ELR (cell line): ENCODE measurements at regions not wholly inside any gene's neighbourhood (a gene's known extent, or its start where the extent isn't known, plus 50 kb on each side); places are given as distances from the start of the nearest gene placed in this dataset.

Experiments used
- DNase-seq: peaks from one replicate; pipeline ENCODE4 v3.0.0-alpha.2; 2015; ENCODE audit warnings: low read depth

DNA sequence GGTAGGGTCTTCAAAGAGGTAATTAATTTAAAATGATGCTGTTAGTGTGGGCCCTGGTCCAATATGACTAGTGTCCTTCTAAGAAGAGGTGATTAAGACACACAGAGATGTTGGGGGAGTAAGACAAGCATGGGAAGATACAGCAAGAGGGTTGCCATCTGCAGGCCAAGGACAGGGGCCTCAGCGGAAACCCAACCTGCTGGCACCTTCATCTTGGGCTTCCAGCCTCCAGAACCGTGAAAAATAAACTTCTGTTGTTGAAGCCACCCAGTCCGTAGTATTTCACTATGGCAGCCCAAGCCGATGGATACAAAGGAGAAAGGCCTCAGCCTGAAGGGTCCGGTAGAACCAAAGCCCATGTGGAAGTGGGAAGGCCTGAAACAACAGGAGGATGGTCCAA, 161.7 kb upstream of the UBE2E1 start:
- DNase-seq: no peak

DNA sequence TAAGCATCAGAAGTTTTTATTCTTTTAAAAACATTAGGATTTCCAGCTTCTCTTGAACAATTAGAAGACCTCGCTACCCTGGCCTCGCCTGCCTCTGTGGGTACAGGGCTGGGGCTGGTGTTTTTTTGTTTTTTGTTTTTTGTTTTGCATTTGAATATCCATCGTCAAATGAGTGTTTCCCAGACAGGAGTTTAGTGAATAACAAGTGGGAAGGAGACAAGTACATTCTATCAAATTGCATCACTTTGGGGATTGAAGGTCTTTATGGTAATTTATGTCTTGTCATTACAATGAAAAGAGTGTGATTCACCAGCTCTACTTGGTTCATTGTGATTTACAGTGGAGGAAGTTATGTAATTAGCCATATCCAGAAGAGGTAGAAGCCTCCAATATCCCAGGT, 161.1 kb upstream of the UBE2E1 start:
- no peak for DNase-seq

DNA sequence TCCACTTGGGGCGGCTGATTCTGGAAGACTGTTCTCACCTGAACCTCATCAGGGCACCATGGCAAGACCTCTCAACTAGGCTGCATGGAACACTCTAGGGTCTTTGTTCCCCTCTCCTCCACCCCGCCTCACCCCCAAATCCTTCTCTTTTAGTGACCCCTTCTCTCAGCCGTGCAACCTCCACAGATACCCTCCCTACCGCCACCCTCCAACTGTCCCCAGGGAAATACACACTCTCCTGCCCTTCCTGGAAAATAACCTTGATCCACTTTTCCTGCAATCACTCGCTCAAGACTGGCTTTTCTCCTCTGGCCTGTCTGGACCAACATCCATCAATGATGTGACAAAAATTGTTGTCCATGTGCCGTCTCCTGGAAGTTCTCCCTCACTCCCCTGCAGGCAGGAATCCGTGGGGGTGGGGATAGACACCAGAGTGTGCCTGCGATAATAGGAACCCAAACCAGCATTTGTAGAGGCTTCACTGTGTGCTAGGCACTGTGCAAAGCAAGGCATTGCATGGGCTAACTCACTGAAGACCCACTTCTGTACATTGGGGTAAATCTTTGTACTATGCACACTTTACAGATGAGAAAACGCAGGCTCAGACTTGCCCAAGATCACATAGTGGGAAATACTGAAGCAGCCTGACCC, 160.1 kb upstream of the UBE2E1 start:
- DNase-seq: no peak

DNA sequence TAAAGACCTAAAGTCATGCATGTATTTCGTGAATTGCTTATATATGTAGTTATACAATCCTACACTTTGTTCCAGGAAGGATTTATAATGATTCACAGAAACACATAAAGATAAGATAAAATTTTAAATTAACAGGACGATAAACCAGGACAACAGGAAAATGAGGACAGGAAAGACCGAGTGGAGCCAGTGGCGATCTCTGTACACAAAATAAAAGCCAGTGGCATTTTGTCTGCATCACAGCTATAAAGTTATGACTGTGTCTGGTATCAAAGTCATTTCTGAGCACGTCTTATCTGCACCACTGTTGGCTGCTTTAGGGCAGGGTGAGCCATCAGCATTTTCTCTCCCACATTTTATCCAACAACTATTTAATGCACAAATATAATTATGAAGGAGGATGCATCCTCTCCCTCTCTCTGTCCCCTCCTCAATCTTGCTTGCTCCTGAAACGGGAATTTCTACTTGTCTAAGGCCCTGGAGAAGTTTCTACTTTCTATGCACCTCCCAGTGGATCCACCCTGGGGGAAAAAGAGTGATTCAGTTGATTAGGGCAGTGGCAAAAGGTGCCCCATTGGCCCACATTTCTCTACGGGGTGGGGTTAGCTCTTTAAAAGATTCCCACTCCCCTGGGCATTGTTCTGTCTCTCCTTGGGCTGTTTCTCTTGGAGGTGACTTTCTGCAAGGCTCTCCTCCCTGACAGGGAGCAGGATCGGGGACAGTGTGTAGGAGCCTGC, 159.4 kb upstream of the UBE2E1 start:
- DNase-seq: no peak

DNA sequence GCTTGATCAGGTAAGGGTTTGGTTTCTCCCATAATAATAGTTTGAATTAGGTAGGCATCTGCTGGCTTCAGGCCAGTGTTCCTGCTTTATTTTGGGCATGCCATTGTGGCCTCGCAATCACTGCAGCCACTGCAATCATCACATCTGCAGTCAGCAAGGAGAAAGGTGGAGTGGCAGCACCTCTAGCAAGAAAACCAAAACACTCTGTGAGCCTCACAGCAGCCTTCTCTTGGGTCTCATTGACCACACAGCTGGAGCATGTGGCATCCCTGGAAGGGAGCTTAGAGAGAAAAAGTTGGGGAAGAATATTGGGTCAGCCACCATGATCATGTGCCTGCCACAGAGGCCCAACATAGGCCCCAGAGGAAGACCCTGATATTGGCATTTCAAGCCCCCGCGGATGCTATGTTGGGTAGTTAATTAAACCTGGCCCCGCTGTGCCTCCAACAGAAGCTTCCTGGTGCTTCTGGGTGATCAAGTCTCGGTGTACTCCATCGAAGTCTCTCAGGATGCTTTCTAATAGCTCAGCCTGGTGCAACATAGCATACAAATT, 158.0 kb upstream of the UBE2E1 start:
- no peak for DNase-seq

DNA sequence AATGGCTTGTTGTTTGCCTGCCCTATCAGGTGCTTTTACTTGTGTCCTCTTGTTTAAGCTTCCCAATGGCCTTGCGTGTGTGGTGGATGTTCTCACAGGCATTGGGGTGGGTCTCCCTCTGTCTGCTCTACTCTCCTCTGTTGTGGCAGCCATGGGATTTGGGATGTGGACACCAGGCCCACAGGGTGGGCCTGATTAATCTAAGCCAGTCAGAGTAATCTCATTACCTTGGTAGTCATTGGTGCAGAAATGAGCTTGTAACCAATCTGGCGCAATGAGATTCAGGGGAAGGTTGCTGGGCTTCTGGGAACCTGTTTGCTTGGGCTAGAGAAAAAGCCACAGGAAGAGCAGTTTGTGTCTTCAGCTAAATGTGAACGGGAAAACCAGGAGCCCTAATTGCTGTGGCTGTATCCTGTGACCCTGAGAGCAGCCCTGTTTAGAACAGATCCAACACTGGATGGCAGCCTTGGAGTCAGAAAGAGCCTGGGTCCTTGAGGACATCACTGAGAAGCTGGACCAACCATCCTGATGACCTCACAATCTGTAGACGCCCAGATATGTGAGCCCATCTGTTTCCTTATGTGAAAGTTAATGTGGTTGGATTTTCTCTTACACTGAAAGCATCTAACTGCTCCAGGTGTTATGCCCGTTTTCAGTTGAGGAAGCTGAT, 157.3 kb upstream of the UBE2E1 start:
- DNase-seq: peak; percentile 53

DNA sequence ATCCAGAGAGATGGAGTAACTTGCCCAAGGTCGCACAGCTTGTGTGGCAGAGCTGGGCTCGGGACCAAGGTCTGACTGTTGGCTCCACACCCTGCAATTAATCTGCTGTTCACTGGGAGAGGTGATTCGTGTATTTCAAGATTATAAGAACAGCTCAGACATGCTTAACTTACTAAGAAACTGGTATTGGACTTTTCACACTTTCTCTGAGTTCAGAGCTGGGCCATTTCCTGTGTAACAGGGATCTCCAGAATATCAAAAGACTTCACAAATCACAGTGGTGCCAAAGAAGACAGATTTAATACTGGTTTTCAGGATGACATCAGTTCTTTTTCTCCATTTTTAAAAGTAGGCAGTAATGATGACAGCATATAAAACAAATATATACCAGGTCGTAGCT, 156.8 kb upstream of the UBE2E1 start:
- no peak for DNase-seq

DNA sequence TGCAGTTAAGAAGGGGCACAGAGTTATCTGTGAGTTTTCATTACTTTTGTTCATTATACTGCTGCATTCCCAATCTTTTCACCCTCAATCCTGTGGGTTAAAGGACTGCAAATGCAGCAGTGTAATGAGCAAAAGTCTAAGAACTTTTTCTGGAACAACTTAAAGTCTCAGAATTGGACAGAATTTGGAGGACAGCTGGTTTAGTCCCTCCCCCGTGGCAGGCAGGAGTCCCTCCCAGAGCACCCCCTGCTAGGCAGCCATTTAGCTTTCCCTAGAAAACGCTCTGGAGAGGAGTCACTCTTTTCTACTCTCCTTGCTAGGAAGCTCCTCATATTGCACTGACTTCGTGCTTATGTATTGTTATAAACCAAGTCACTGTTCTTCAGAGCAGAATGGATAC, 156.3 kb upstream of the UBE2E1 start:
- no peak for DNase-seq

DNA sequence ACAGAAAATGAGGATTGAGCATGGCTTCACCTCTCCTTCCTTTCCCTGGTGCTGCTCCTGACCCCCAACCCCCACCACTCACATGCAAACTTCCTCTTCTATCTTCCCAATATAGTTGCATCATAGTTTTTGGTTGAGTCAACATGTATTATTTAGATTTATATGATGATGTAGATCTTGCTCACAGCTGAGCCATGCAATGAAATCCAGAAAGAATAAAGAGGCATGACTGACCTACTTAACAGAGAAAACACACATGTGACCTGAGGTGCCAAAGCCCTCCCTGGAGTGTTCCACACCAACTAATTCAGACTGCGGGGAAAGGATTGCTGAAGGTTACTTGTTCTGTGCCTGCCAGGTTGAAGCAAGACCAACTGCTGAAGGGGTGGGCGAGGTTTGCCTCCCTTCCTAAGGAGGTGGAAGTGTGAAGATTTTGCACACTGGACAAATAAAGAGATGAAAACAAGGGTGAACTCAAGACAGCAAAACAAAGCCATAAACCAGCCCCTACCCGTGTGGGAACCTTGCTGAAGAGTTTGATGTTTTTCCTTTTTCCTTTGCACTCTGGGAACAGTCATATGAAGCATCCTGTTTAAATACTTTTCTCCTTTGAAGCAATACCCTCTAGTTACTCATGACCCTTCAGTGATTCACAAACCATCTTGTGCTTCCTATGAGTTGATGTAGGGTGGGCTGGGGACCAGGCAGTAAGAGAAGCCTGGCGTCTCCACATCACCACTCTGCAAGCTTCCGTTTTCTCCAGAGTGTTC, 155.2 kb upstream of the UBE2E1 start:
- peak; percentile 96 for DNase-seq

DNA sequence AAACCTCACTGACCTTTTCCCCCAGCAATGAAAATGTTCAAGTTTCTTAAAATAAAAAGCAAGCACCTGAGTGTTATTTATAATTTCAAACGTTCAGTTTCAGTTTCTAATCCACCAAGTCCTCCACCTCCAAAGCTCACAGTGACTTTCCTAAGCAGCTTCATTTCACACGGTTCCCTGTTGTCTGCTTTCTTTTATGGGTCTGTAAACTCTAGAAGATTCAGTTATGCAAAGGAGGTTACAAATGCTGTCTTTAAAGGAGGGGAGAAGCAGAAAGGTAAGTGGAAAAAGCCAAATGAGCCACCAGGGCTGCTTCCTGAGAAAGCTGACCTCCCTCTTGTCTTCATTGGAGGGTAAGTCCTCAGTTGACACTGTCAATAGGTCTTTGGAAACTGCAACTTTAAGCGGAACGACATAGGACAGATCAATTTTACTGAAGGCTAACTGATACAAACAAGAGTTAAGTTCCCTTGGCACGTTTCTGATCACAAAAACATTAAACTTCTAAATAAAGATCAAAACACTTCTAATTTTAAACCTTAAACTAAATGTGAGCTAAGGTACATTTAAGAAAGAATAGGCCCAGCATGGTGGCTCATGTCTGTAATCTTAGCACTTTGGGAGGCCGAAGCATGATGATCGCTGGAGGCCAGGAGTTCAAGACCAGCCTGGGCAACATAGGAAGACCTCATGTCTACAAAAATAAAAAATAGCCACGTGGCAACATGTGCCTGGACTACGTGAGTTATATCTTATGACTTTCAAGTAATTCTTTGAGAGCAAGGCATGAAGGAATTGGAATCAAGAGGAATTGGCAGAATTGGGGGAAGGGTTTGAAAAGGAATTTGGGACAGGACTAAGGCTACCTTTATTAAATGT, 151.9 kb upstream of the UBE2E1 start:
- no peak for DNase-seq

DNA sequence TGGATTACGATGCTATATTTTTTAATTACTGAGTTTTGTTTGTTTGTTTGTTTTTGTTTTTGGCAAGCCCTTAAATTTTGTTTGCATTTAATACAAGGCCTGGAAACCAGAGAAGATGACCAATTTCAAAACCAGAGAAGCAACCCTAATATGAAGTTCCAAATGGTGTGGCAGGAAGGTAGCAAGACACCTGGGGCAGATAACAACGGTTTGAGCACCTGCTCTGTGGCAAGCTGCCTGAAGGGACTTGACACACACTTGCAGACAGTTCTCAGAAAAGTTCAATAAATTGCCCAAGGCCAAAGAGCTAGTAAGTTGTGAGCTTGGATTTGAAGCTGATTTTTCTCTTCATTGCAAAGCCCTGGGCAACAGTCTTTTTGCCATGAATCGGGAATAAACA, 151.2 kb upstream of the UBE2E1 start:
- no peak for DNase-seq

DNA sequence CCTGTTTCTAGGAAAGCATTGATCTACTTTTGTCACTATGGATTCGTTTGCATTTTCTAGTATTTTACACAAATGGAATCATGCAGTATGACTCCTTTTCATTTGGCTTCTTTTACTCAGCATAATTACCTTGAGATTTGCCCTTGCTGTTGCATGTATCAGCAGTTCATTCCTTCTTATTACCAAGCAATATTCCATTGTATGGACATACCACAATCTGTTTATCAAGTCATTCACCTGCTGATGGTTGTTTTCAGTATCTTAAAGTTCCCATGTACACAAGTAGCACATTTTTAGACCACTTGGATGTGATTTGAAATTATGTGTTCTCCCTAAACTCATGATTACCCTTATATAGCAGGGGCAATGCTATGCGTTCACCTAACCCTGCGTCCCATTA, 150.0 kb upstream of the UBE2E1 start:
- no peak for DNase-seq

DNA sequence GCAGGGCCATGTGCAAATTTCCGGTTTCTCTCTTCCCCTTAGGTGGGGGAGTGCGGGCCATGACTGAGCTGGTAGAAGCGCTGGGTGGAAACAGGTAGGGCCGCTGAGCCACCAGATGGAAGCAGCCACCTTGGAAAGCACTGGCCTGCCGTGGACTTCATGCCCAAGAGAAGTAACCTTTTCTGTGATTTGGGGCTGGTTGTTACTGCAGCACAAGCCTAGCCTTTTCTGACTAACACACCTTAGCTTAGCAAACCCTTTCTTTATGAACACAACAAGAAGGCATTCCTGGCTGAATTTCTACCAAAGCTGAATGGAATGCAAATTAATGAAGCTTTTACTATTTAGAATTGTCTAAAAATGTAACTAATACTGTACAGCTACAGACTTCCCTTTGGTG, 149.6 kb upstream of the UBE2E1 start:
- no peak for DNase-seq

DNA sequence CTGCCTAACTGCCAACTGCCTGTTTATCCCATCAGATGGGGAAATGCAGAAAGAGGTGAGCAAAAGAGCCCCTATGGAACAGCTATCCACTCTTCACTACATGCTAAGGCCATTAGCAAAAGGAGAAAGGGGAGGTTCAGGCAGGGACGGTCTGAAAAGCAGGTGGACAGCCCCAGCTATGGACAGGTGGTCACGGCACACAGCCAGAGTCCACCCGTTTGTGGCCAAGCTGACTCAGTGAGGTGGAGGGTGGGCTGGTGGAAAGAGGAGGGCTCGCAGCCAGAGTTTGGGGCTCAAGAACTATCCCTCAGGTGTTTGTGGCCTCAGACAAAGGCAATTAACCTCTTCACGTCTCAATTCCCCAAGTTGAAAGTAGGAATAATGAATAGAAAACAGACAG, 148.9 kb upstream of the UBE2E1 start:
- DNase-seq: no peak

DNA sequence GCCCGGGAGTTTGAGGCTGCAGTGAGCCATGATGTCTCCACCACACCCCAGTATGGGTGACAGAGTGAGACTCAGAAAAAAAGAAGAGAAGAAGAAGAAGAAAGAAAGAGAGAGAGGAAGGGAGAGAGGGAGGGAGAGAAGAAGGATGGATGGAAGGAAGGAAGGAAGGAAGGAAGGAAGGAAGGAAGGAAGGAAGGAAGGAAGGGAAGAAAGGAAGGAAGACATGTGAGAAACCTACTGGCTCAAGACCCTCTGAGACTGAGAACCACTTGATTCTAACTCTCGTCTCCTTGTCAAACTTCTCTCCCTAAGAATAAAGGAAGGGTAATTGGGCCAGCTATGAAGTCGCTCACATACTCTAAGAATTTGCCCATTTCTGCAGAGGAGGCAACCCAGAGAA, 148.1 kb upstream of the UBE2E1 start:
- DNase-seq: no peak

DNA sequence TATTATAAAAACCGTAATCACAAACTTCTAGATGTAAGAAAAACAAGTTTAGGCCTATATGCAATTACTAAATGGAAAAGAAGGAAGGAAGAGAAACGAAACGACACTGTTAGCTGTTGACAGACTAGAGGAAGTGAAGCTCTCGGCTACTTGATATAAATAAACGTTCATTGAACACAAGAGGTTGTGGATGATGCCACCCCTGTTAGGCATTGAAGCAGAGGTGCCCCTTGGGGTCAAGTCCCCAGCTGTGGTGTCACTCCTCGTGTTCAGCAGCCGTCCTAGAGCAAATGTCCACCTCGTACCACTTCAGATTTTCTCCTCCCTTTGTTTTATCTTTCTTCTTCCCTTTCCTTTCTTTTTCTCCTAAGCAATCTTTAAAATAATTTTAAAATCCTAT, 146.5 kb upstream of the UBE2E1 start:
- no peak for DNase-seq

DNA sequence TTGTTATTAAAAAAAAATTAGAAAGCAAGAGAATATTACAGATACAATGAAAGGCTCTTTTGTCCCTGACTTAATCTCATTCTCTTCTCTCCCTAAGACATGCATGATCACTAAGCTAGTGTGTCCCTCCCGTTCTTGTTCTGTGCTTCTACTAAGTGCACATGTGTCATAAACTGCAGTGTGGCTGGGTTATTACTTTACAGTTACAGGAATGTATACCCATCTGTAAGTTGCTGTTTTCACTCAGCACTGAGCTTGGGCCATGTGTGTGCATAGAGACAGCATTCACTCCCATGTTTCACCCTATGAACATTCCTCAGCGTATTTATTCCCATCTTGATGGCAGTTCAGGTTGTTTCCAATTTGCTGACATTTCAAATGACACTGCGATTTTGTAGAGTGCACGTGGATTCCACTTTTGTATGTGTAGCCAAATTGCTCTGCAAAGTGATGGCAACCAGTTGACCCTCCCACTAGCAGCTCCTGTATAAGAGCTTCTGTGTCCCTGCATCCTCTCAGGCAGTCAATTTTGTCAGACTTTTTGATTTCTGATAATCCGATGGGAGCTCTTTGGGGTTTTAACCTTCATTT, 145.8 kb upstream of the UBE2E1 start:
- no peak for DNase-seq

DNA sequence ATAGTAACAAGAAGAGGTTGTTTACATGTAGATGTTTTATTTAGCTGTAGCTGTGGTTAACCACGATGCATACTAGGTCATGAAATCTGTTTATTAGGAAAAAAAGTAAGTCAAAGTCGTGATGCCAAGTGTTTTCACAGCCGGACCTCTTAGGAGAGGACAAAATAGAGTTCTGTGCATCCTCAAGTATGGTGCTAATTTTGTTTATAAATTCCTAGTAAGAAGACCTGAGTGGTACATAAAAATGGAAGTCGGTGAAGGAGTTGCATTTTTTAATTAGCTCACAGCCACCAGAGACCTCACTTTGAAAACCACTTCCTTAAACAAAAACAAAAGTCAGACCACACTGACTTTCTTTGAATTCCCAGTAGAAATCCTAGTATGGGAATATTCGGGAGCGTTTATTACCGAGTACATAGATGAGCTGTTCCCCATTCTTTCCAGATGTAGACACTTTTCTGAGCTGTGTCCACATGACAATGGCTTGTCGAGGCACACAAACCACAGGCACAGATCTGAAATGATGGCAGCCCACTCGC, 143.6 kb upstream of the UBE2E1 start:
- DNase-seq: peak; percentile 30

DNA sequence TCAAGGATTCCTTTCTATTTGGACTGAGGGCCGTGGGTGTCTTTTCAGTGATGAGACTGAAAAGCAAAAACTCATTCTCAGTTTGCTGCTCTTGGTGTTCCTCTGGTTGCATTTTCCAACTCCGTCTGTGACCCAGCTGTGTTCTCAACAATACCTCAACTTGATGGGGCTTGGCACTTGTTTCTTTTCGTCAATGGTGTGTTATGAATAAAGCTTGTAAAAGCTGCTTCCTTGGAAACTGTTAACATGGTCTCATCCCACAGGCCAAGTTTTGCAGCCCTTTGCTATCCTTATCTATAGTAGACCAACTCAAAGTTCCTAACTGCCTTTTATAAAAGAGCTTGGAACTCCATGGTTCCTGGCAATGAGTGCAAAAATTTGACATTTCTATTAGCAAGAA, 142.5 kb upstream of the UBE2E1 start:
- no peak for DNase-seq

DNA sequence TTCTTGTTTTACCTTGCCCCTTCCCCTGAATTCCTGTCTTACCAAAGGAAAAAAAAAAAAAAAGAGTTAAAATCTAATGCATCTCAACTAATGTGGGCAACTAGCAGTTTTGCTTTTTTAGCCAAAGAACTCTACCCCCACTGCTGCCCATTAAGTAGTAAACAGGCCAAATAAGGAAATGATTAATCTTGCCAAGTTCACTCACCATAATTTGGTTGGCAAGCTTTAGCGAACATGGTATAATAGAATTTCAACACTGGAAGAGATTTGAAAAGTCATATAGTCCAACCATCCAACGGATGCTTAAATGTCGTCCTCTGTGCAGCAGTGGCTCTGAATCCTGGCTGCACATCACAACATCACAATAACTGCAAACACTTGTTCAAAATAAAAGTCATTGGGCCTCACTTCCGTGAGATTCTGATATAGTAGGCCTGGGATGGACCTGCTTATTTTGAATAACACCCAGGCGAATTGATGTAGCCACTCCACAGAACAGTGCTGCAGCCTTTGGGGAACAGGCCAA, 142.0 kb upstream of the UBE2E1 start:
- no peak for DNase-seq
